Lower leg skin (tissue), 3 donors: ENCODE measurements at regions not wholly inside any gene's neighbourhood (a gene's known extent, or its start where the extent isn't known, plus 50 kb on each side); places are given as distances from the start of the nearest gene placed in this dataset.

Experiments
- CTCF ChIP-seq, 3 donors: fragments of 450-650 bp; IDR thresholded peaks; one replicate each; pipeline ENCODE4 v1.5.1; 2016; ENCODE audit warnings: antibody characterized with exemption in 3 of 3, mild to moderate bottlenecking in 3 of 3, moderate library complexity in 2 of 3
- POLR2A ChIP-seq, 2 donors: fragments of 450-650 bp; IDR thresholded peaks; one replicate each; pipeline ENCODE4 v1.6.1; 2016 to 2017; ENCODE audit warnings: antibody characterized with exemption in 2 of 2, mild to moderate bottlenecking in 1 of 2, moderate library complexity in 1 of 2

DNA sequence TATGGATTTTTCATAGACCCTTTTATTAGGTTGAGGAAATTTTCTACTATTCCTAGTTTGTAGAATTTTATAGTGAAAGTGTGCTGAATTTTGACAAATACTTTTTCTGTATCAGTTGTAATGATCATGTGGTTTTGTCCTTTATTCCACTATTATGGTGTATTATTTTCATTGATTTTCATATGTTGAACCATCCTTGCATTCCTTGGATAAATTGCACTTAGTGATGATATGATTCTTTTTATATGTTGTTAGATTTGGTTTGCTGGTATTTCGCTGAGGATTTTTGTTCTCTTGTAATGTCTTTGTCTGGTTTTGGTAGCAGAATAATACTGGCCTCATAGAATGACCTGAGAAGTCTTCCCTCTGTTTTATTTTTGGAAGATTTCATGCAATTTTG, 140.6 kb upstream of the CDK6 start:
- TF ChIP-seq CTCF (IDR thresholded peaks at IDR 0.05) (no peak), POLR2A (IDR thresholded peaks at IDR 0.05) (no peak)
